BLaER1 (cell line): ENCODE measurements at regions not wholly inside any gene's neighbourhood (a gene's known extent, or its start where the extent isn't known, plus 50 kb on each side); places are given as distances from the start of the nearest gene placed in this dataset.

ENCODE experiments used
- H3K27ac ChIP-seq: shearing (Covaris generic); formaldehyde crosslinking; 2 replicates; pipeline ENCODE4 v1.8.1; 2022
- H3K27me3 ChIP-seq: shearing (Covaris generic); formaldehyde crosslinking; 2 replicates; pipeline ENCODE4 v1.8.1; 2022
- H3K36me3 ChIP-seq: shearing (Covaris generic); formaldehyde crosslinking; 2 replicates; pipeline ENCODE4 v1.8.1; 2022
- H3K4me1 ChIP-seq: shearing (Covaris generic); formaldehyde crosslinking; 2 replicates; pipeline ENCODE4 v1.8.1; 2022
- H3K4me2 ChIP-seq: shearing (Covaris generic); formaldehyde crosslinking; 2 replicates; pipeline ENCODE4 v1.8.1; 2022
- H3K4me3 ChIP-seq: shearing (Covaris generic); formaldehyde crosslinking; 2 replicates; pipeline ENCODE4 v1.8.1; 2022
- H3K9ac ChIP-seq: shearing (Covaris generic); formaldehyde crosslinking; 2 replicates; pipeline ENCODE4 v1.8.1; 2022
- H3K9me3 ChIP-seq: shearing (Covaris generic); formaldehyde crosslinking; 2 replicates; pipeline ENCODE4 v1.8.1; 2022
- H4K20me1 ChIP-seq: shearing (Covaris generic); formaldehyde crosslinking; 2 replicates; pipeline ENCODE4 v1.8.1; 2022
- Cebpa-rat ChIP-seq: shearing (Covaris generic); IDR thresholded peaks from 2 replicates; pipeline ENCODE4 v1.8.1; 2022

DNA sequence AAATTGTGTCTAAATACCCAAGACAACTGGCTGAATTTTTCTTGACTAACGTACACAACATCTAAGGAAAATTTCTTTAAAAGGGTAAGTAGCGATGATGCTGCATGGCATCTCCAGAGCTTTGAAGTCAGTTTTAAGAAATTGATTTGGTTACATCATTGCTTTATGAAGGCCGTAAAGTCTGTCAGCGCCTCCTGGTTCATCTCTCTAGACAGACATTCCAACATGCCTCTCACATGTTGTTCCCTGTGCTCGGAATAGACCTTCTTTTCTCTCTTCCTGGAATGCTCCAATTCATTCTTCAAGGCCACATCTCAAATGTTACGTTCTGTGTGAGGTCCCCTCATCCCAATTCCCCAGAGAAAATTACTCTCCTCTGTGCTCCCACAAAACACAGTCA lies 108.7 kb upstream of the SSBP2 start:
- H4K20me1 ChIP-seq = no peaks in the 10 kb centered on the region
- no peaks in the 10 kb centered on the region for H3K27me3 ChIP-seq
- TF ChIP-seq Cebpa-rat = no peak
- no peaks in the 10 kb centered on the region for H3K36me3 ChIP-seq
- no peak overlapping the region for H3K4me2 ChIP-seq
- H3K4me1 ChIP-seq = peaks cover 11% of the 10 kb centered on the region
- H3K9ac ChIP-seq = no peak overlapping the region
- no peak overlapping the region for H3K27ac ChIP-seq
- no peaks in the 10 kb centered on the region for H3K9me3 ChIP-seq
- H3K4me3 ChIP-seq = no peak overlapping the region

DNA sequence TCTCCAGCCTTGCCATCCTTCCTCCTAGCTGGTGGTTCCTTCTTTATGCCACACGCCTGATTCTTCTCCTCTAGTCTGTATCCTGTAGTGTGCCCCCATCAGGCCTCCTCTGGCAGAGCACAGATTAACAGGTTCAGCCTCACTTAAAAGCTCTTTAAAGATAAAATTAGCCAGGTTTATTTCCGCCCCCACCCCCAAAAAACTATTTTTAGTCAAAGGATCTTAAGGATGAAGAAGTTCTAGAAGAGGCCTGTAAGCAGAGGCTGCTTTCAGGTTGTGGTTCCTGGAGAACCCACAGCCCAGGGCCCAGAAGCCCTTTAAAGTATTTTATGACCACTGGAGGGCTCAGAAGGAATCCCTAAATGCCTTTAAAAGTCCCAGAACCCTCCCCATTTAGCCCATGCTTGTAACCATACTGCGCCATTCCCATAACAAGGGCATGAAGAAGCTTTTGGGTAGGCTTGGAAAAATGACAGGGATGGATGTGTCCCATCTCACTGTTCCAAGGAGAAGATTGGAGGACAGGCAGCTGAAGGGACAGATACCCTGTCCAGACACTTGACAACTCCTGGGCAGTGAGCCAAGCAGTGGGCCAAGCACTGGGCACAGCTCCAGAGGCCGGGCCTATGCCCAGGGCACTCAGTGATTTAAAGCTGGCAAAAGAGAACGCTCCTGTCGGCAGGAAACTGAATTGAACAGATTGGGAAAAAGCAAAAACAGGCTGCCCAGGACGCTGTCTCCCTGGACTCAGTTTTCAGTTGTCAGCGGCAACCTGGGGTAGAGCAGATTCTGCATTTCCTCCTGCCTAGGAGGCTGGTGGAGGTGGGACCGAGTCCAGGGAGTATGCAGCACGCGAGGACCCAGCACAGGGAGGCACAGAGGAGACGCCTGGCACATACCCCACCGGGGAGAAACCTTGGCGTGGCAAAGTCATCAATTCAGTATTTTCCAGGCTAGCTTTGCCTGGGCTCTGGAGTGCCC lies 106.3 kb upstream of the SSBP2 start:
- Histone ChIP-seq H3K27ac (no peak overlapping the region), H3K4me2 (peak overlapping the region; percentile 37), H3K36me3 (no peaks in the 10 kb centered on the region), H4K20me1 (no peaks in the 10 kb centered on the region), H3K9me3 (no peaks in the 10 kb centered on the region), H3K4me3 (no peak overlapping the region), H3K9ac (no peak overlapping the region), H3K4me1 (peaks cover 20% of the 10 kb centered on the region), H3K27me3 (no peaks in the 10 kb centered on the region)
- TF ChIP-seq Cebpa-rat = no peak

DNA sequence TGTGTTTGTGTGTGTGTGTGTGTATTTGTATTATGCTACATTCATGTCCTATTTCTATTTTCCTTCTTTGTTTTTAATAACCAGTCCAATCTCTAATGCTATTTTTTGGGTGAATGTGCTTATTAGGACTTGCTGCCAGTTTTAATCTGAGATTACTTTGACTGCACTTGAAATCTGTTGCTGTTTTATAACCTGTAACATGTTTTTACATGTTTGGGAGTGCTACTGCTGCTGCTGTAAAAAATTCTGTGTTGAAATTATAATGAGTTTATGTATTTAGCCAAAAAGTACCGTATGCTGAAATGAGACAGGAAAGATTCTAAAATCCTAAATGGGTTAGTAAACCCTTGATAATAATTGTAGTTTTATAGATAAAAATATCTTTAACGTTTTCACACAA lies 104.7 kb upstream of the SSBP2 start:
- H3K9ac ChIP-seq = no peak overlapping the region
- H3K27ac ChIP-seq = no peak overlapping the region
- H4K20me1 ChIP-seq = no peaks in the 10 kb centered on the region
- no peak overlapping the region for H3K4me3 ChIP-seq
- no peak for TF ChIP-seq Cebpa-rat
- no peaks in the 10 kb centered on the region for H3K36me3 ChIP-seq
- no peaks in the 10 kb centered on the region for H3K9me3 ChIP-seq
- H3K27me3 ChIP-seq = no peaks in the 10 kb centered on the region
- no peak overlapping the region for H3K4me2 ChIP-seq
- peaks cover 29% of the 10 kb centered on the region for H3K4me1 ChIP-seq

DNA sequence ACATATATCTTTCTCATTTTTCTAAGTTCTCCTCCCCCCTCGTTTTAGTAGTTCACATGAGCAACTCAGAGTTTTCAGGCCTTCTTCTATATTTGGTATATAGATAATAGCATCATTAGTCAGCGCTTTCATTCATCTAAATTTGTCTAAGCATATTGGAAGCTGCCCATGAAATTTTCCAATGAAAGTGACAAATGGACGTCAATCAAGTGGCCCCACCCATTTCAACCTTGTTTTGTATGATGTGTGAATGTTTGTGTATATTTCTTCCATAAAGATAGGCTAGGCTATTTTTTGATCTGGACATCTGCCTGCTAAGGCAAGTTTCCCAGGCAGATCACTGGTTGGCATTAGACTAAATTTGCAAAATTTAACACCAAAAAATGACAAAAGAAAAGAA lies 104.0 kb upstream of the SSBP2 start:
- Histone ChIP-seq H3K4me1 (peaks cover 36% of the 10 kb centered on the region), H3K4me2 (no peak overlapping the region)

DNA sequence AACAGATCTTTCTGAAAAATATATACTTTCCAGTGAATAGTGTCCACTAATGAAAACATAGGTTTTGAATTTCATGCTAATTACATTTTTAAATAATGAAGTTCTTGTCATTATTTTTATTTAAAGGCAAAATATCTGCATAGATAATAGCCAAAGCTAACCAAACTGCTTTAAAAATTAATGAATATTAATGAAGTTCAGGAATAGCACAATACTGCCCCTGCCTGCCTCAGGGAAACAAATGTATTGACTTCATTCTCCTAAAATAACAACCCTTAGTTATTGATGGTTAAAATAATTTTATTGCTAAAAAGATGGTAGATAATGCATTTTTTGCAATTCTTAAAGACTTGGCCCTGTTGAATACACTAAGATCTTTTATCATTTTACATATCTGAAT lies 103.6 kb upstream of the SSBP2 start:
- Histone ChIP-seq H3K27me3 (no peaks in the 10 kb centered on the region), H4K20me1 (no peaks in the 10 kb centered on the region), H3K9ac (no peak overlapping the region), H3K36me3 (no peaks in the 10 kb centered on the region), H3K4me1 (peaks cover 39% of the 10 kb centered on the region), H3K9me3 (no peaks in the 10 kb centered on the region), H3K4me3 (no peak overlapping the region), H3K27ac (no peak overlapping the region), H3K4me2 (no peak overlapping the region)
- TF ChIP-seq Cebpa-rat = no peak

More for the DNA sequence above, 104.0 kb upstream of the SSBP2 start:
- no peaks in the 10 kb centered on the region for H3K9me3 ChIP-seq
- TF ChIP-seq Cebpa-rat = no peak
- H3K27ac ChIP-seq = no peak overlapping the region
- no peaks in the 10 kb centered on the region for H3K36me3 ChIP-seq
- H3K4me3 ChIP-seq = no peak overlapping the region
- no peaks in the 10 kb centered on the region for H4K20me1 ChIP-seq
- H3K27me3 ChIP-seq = no peaks in the 10 kb centered on the region
- no peak overlapping the region for H3K9ac ChIP-seq

DNA sequence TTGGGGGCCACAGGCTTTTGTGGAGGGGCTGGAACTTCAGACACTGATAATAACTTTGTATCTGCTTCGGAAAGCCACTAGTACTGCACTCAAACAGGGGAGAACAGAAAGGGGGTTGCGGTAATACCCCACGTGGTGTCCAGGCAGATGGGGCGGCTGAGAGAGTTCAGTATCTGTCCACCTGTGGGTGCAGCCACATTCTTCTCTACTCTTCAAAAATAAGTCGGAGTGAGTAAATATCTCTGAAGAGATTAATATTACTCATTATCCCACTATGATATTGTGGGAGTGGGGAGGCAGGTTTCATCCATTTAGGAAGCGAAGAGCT lies 102.1 kb upstream of the SSBP2 start:
- peak overlapping the region; percentile 84 for H3K4me2 ChIP-seq
- TF ChIP-seq Cebpa-rat = no peak
- 0 out of 2 replicates have a peak overlapping the region, but pooled peaks have one; percentile 36 for H3K27ac ChIP-seq
- peaks cover 39% of the 10 kb centered on the region for H3K4me1 ChIP-seq
- H3K9ac ChIP-seq = no peak overlapping the region
- no peaks in the 10 kb centered on the region for H3K36me3 ChIP-seq
- no peaks in the 10 kb centered on the region for H4K20me1 ChIP-seq
- H3K27me3 ChIP-seq = no peaks in the 10 kb centered on the region
- 0 out of 2 replicates have a peak overlapping the region, but pooled peaks have one; percentile 63 for H3K4me3 ChIP-seq
- H3K9me3 ChIP-seq = no peaks in the 10 kb centered on the region

DNA sequence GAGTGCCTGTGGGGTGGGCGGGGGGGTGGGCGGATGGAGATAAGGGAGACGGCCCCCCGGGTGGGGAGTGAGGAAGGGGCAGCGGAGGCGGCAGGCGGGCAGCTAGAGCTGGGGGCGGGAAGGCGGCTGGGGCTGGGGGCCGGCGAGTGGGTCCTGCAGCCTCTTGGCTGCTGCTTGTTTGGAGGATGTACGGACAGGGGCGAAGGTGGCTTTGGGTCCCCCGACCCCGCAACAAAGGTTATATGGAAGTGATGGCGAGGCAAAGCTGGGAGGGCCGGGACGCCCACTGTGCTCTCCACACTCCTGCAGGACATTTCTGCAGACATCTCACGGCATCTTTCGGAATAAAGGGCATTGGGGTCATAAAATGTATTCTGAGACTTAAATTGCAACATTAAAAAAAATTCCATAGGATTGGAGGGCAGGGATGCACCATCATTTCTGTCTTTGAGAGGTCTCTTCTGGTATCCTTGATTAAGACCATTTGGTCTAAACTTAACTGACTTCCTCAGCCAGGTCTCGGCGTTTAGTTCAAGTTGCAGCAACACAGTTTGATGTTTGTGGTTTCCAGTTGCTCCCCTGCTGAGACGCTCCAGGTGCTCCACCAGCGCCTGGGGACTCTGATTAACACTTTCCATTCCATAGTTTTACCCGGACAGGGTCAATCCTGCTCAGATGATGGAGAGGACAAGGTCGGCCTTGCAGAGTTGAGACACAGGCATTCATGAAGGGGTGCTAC lies 101.6 kb upstream of the SSBP2 start:
- Histone ChIP-seq H3K36me3 (no peaks in the 10 kb centered on the region), H3K4me3 (peak overlapping the region; percentile 63), H3K27me3 (no peaks in the 10 kb centered on the region), H3K9me3 (no peaks in the 10 kb centered on the region), H3K9ac (peak overlapping the region; percentile 65), H3K4me2 (peak overlapping the region; percentile 84), H4K20me1 (no peaks in the 10 kb centered on the region), H3K27ac (0 out of 2 replicates have a peak overlapping the region, but pooled peaks have one; percentile 36), H3K4me1 (peaks cover 36% of the 10 kb centered on the region)
- no peak for TF ChIP-seq Cebpa-rat

DNA sequence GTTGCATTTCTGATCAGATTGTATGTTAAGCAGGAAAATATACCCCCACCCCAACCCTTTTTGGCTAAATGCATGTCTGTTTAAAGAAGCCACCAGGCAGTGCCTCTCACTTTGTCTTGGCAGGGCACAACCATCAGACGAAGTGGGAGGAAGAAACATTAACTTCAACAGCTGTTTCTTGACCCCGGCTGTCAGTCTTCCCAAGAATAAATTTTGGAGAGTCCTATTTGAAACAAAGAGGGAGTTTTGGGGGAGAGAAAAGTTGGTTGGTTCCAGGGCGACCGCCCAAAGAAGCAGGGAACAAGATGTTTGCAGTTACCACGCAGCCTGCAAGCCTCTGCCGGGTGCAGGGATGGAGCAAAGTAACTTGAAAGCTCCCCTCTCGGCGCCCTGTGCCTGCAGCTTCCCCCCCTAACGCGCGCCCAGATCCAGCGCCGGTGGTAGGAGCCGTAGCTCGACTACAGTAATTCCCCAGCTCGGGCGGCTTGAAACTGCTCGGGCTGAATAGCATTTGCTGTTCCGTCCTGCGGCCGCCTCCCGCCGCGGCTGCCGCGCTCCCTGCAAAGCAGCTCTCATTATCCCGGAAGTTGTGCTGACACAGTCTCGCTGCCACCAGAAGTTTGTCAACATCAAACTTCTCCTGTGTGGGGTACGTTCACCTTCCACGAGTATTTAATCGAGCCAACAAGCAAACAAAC lies 100.7 kb upstream of the SSBP2 start:
- peaks cover 28% of the 10 kb centered on the region for H3K4me1 ChIP-seq
- no peaks in the 10 kb centered on the region for H3K9me3 ChIP-seq
- peak overlapping the region; percentile 84 for H3K9ac ChIP-seq
- peak overlapping the region; percentile 63 for H3K4me3 ChIP-seq
- no peaks in the 10 kb centered on the region for H3K36me3 ChIP-seq
- H3K4me2 ChIP-seq = peak overlapping the region; percentile 84
- peak overlapping the region; percentile 91 for H3K27ac ChIP-seq
- no peak for TF ChIP-seq Cebpa-rat
- H4K20me1 ChIP-seq = no peaks in the 10 kb centered on the region
- H3K27me3 ChIP-seq = no peaks in the 10 kb centered on the region

DNA sequence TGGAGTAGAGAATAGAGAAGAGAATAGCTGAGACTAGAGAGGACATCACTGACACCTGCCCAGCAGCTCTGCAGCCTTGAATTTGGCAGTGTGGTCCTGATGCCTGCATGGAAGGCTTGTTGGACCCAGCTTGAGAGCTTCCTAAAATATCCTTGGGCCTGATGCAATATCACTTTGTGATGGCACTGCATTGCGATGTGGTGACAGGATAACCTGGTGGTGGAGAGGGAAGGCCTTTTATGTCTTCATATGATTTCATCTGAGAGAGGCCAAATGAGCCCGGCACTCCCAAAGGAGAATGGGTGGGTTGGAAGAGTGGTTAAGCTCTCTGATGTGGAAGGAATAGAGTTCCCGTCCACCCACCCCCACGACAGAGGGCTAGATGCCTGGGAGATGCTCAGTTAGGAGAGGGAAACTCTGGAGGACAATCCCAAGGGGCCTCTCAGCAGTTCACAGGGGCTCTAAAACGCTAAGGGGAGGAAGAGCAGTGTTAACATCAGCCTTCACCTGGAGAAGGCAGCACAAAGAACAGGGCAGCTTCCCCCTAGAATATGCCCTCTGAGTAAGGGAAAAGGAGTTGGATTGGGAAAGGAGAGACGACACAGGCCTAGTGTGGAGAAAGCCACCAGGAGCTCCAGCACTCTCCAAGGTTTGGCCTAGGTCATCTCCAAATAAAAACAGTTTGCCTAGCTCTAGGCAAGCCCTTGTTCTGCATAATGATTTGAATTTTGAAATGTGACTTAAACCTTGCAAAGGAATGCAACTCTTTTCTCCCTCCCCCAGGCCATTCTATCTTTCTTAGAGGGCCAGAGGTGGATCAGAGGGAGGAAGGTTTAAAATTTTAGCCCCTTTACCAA lies 99.8 kb upstream of the SSBP2 start:
- peaks cover 28% of the 10 kb centered on the region for H3K4me1 ChIP-seq

More for the DNA sequence above, 99.8 kb upstream of the SSBP2 start:
- Histone ChIP-seq H3K27ac (peak overlapping the region; percentile 91), H3K4me2 (peak overlapping the region; percentile 84), H3K36me3 (no peaks in the 10 kb centered on the region), H3K4me3 (peak overlapping the region; percentile 63), H4K20me1 (no peaks in the 10 kb centered on the region), H3K9me3 (no peaks in the 10 kb centered on the region), H3K27me3 (no peaks in the 10 kb centered on the region), H3K9ac (peak overlapping the region; percentile 84)
- no peak for TF ChIP-seq Cebpa-rat
